Vagina (tissue), 2 donors: ENCODE measurements at regions not wholly inside any gene's neighbourhood (a gene's known extent, or its start where the extent isn't known, plus 50 kb on each side); places are given as distances from the start of the nearest gene placed in this dataset.
"Not testable (repeated sequence)": the region's sequence is repeated elsewhere in the genome, so short reads cannot be mapped to it uniquely, and the experiment has no call there.

Source experiments
- DNase-seq, 2 donors: peaks; one replicate each; pipeline ENCODE4 v3.0.0-alpha.2; 2017; ENCODE audit errors: extremely low spot score in 2 of 2
- H3K27ac ChIP-seq: fragments of 200-600 bp; sonication (generic); one replicate; pipeline ENCODE4 v1.5.1; 2019
- H3K27me3 ChIP-seq: fragments of 200-600 bp; sonication (generic); one replicate; pipeline ENCODE4 v1.5.1; 2019
- H3K36me3 ChIP-seq, 2 donors: fragments of 200-600 bp; sonication (generic); one replicate each; pipeline ENCODE4 v1.5.1; 2017 to 2019
- H3K4me1 ChIP-seq: fragments of 200-600 bp; sonication (generic); one replicate; pipeline ENCODE4 v1.5.1; 2019
- H3K4me3 ChIP-seq, 2 donors: fragments of 200-600 bp; sonication (generic); 1 replicate in 1 of 2; 2 replicates in 1 of 2; pipeline ENCODE4 v1.5.1; 2016 to 2019
- H3K9me3 ChIP-seq: fragments of 200-600 bp; sonication (generic); one replicate; pipeline ENCODE4 v1.5.1; 2019
- POLR2A ChIP-seq, 2 donors: fragments of 450-650 bp; IDR thresholded peaks; one replicate each; pipeline ENCODE4 v1.6.1; 2017; ENCODE audit warnings: antibody characterized with exemption in 2 of 2, mild to moderate bottlenecking in 2 of 2, moderate library complexity in 2 of 2
- POLR2AphosphoS5 ChIP-seq, 2 donors: sonication (generic); formaldehyde crosslinking; IDR thresholded peaks; one replicate each; pipeline ENCODE4 v1.9.0; 2017; ENCODE audit warnings: antibody characterized with exemption in 2 of 2, mild to moderate bottlenecking in 2 of 2, low read depth in 1 of 2; ENCODE audit not compliant: insufficient read depth in 1 of 2
- intact Hi-C: fragments of 100-400 bp; cut with DNase I; formaldehyde crosslinking; loops from one replicate; pipeline ENCODE4 v1.15.1; 2023
- TF ChIP-seq, protein P1 (sequence below), 3 experiments: fragments of 450-650 bp in 2 of 3; fragments of 200-600 bp in 1 of 3; sonication (generic) in 1 of 3; IDR thresholded peaks; one replicate each; pipeline ENCODE4 v1.5.1; 2017 to 2019; ENCODE audit warnings: antibody characterized with exemption in 3 of 3, mild to moderate bottlenecking in 2 of 3, moderate library complexity in 2 of 3

GRCh38 chr2:188684795-188685194, 289.4 kb upstream of the COL3A1 start:
- TF ChIP-seq POLR2A (IDR thresholded peaks at IDR 0.05) (no peak), POLR2AphosphoS5 (IDR thresholded peaks at IDR 0.05; ENCODE audit: insufficient read depth in 1 of 2, low read depth in 1 of 2) (no peak)
- TF ChIP-seq, protein P1, sequence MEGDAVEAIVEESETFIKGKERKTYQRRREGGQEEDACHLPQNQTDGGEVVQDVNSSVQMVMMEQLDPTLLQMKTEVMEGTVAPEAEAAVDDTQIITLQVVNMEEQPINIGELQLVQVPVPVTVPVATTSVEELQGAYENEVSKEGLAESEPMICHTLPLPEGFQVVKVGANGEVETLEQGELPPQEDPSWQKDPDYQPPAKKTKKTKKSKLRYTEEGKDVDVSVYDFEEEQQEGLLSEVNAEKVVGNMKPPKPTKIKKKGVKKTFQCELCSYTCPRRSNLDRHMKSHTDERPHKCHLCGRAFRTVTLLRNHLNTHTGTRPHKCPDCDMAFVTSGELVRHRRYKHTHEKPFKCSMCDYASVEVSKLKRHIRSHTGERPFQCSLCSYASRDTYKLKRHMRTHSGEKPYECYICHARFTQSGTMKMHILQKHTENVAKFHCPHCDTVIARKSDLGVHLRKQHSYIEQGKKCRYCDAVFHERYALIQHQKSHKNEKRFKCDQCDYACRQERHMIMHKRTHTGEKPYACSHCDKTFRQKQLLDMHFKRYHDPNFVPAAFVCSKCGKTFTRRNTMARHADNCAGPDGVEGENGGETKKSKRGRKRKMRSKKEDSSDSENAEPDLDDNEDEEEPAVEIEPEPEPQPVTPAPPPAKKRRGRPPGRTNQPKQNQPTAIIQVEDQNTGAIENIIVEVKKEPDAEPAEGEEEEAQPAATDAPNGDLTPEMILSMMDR (IDR thresholded peaks at IDR 0.05), result no peak
- H3K4me1 ChIP-seq, result no peaks in the 10 kb centered on the region
- no peak overlapping the region for H3K4me3 ChIP-seq
- no peaks in the 10 kb centered on the region for H3K27me3 ChIP-seq
- no peak overlapping the region for H3K27ac ChIP-seq
- intact Hi-C loops, result no loop called here
- no peaks in the 10 kb centered on the region for H3K36me3 ChIP-seq
- DNase-seq, result no peak
- H3K9me3 ChIP-seq, result no peaks in the 10 kb centered on the region

GRCh38 chr2:188693111-188693510, 281.1 kb upstream of the COL3A1 start:
- H3K27me3 ChIP-seq, result no peaks in the 10 kb centered on the region
- H3K9me3 ChIP-seq, result no peaks in the 10 kb centered on the region
- intact Hi-C loops, result no loop called here
- TF ChIP-seq, protein P1 (IDR thresholded peaks at IDR 0.05), result no peak
- no peak for TF ChIP-seq POLR2A (IDR thresholded peaks at IDR 0.05)
- no peak for TF ChIP-seq POLR2AphosphoS5 (IDR thresholded peaks at IDR 0.05; ENCODE audit: insufficient read depth in 1 of 2, low read depth in 1 of 2)
- H3K36me3 ChIP-seq, result no peaks in the 10 kb centered on the region
- H3K4me3 ChIP-seq, result no peak overlapping the region
- no peak overlapping the region for H3K27ac ChIP-seq
- no peak for DNase-seq
- H3K4me1 ChIP-seq, result no peaks in the 10 kb centered on the region

DNA sequence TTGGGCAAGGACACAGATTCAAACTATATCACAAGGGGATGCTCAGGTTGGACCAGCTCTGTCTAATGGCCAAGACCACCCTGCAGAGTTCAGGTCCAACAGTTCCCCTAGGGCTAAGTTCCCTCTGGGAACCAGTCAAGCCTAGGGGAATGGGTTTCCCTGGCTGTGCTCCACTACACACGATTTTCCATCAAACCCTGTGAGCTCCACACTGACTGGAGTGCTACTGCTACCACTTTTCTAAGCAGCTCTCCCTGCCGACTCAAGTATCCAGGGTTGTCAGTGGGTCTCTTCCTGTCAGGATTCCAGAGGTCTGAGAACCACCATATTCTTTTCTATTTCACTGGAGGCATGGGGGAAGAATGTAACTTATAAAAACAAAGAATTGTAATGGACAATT, 280.4 kb upstream of the COL3A1 start:
- intact Hi-C loops, result no loop called here

DNA sequence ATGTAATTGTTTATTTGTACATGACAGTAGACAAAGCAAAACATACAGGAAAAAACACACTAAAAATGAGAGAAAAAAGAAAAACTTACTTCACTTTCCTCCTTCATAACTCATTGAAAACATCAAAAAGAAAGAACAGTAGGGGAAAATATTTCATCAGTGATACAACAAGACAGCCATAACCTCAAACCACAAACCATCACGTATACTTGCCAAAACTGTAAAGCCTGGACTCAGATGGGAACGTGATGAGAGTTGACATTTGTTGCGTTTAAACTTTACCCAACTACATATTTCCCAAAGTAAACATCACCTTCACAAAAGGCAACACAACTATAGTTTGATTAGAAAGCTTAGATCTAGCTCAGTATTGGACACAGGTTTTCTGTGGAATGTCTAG, 278.2 kb upstream of the COL3A1 start:
- TF ChIP-seq POLR2A (IDR thresholded peaks at IDR 0.05) (no peak), POLR2AphosphoS5 (IDR thresholded peaks at IDR 0.05; ENCODE audit: insufficient read depth in 1 of 2, low read depth in 1 of 2) (no peak)
- TF ChIP-seq, protein P1 (IDR thresholded peaks at IDR 0.05), result no peak

More for the DNA sequence above, 280.4 kb upstream of the COL3A1 start:
- Histone ChIP-seq H3K36me3 (no peaks in the 10 kb centered on the region), H3K4me1 (no peaks in the 10 kb centered on the region), H3K27ac (no peak overlapping the region), H3K9me3 (no peaks in the 10 kb centered on the region), H3K4me3 (no peak overlapping the region), H3K27me3 (no peaks in the 10 kb centered on the region)
- no peak for DNase-seq
- TF ChIP-seq, protein P1 (IDR thresholded peaks at IDR 0.05), result no peak
- TF ChIP-seq POLR2A (IDR thresholded peaks at IDR 0.05) (no peak), POLR2AphosphoS5 (IDR thresholded peaks at IDR 0.05; ENCODE audit: insufficient read depth in 1 of 2, low read depth in 1 of 2) (no peak)

DNA sequence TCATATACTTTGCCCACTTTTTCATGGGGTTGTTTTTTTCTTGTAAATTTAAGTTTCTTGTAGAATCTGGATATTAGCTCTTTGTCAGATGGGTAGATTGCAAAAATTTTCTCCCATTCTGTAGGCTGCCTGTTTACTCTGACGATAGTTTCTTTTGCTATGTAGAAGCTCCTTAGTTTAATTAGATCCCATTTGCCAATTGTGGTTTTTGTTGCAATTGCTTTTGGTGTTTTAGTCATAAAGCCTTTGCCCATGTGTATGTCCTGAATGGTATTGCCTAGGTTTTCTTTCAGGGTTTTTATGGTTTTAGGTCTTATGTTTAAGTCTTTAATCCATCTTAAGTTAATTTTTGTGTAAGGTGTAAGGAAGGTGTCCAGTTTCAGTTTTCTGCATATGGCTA, 276.0 kb upstream of the COL3A1 start:
- H3K27me3 ChIP-seq, intact Hi-C loops, H3K4me3 ChIP-seq, H3K36me3 ChIP-seq, DNase-seq, H3K9me3 ChIP-seq, H3K4me1 ChIP-seq, H3K27ac ChIP-seq: not testable (repeated sequence)

More for the DNA sequence above, 278.2 kb upstream of the COL3A1 start:
- Histone ChIP-seq H3K27ac (no peak overlapping the region), H3K27me3 (no peaks in the 10 kb centered on the region), H3K9me3 (no peaks in the 10 kb centered on the region), H3K36me3 (no peaks in the 10 kb centered on the region), H3K4me3 (no peak overlapping the region), H3K4me1 (no peaks in the 10 kb centered on the region)
- DNase-seq, result no peak
- intact Hi-C loops, result no loop called here

- H3K9me3 ChIP-seq, result no peaks in the 10 kb centered on the region
- no peak for TF ChIP-seq POLR2A (IDR thresholded peaks at IDR 0.05)
- TF ChIP-seq, protein P1 (IDR thresholded peaks at IDR 0.05), result no peak
- no peak for TF ChIP-seq POLR2AphosphoS5 (IDR thresholded peaks at IDR 0.05; ENCODE audit: insufficient read depth in 1 of 2, low read depth in 1 of 2)
- H3K36me3 ChIP-seq, result no peaks in the 10 kb centered on the region
- no peak overlapping the region for H3K4me3 ChIP-seq
- no peaks in the 10 kb centered on the region for H3K27me3 ChIP-seq
- no peaks in the 10 kb centered on the region for H3K4me1 ChIP-seq
- DNase-seq, result no peak
- intact Hi-C loops, result no loop called here
- H3K27ac ChIP-seq, result no peak overlapping the region
Measured at GRCh38 chr2:188701836-188702235, 272.3 kb upstream of the COL3A1 start.
